ENCODE measurements at regions not wholly inside any gene's neighbourhood (a gene's known extent, or its start where the extent isn't known, plus 50 kb on each side); places are given as distances from the start of the nearest gene placed in this dataset.

DNA sequence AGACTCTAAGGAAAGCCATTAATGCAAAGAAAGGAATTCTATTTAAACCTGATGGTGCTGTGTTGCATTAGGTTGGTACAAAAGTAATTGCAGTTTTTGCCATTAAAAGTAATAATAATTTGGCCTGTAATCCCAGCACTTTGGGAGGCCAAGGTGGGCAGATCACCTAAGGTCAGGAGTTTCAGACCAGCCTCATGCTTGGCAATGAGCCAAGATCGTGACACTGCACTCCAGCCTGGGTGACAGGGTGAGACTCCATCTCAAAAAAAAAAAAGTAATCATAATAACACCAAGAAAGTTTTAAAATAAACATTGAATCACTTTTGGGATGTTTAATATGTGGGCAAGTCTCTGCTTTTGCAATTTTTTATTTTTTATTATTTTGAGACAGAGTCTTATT is 107.3 kb upstream of the FRMD4A start:
- no peak overlapping the region for H3K14ac ChIP-seq (ENCODE audit: insufficient read length)
- H2BK12ac ChIP-seq (ENCODE audit: low read depth, low read length) = no peak overlapping the region
- no peak overlapping the region for H2BK20ac ChIP-seq (ENCODE audit: low read length)
- H2BK5ac ChIP-seq (ENCODE audit: low read depth, low read length) = no peak overlapping the region
- H3K4me2 ChIP-seq (ENCODE audit: insufficient read depth in 1 of 2, low read depth in 2 of 2, low read length in 2 of 2) = no peak overlapping the region
- no peak overlapping the region for H2BK15ac ChIP-seq (ENCODE audit: low read length)
- WGBS, 2 experiments (ENCODE audit: extremely low coverage in 1 of 2, insufficient coverage in 1 of 2, insufficient read length in 1 of 2, insufficient replicate concordance in 2 of 2, low coverage in 1 of 2, low lambda C conversion rate in 2 of 2, missing lambda C conversion rate in 1 of 2) = 83% methylated on average over 1 of the region's 1 CpG; no CpG with 5 or more reads in 1 of the 2 experiments
- FAIRE-seq (no peak), DNase-seq (ENCODE audit: low read depth in 1 of 2, low spot score in 2 of 2) (no peak)
- no peak for TF ChIP-seq SIRT6 (IDR thresholded peaks at IDR 0.05; ENCODE audit: low read length)
- CTCF ChIA-PET (ENCODE audit: partially characterized antibody) = interaction anchor here (0.6 to 1.8 kb wide), 4 partner anchors 21 to 246 kb away, joined by 3 to 7 read pairs (median 4); no protein-coding TSS in a partner anchor
- H4K8ac ChIP-seq (ENCODE audit: extremely low read depth, insufficient read depth, low read length) = no peak overlapping the region
- no peak overlapping the region for H3K27ac ChIP-seq (ENCODE audit: low read depth, low read length)
- no peaks in the 10 kb centered on the region for H3K79me1 ChIP-seq (ENCODE audit: low read depth, low read length)
- H3K79me2 ChIP-seq (ENCODE audit: control insufficient read depth in 1 of 2, insufficient read depth in 2 of 2, low read length in 2 of 2) = no peaks in the 10 kb centered on the region
- no peak overlapping the region for H3K4me3 ChIP-seq (ENCODE audit: extremely low read depth in 1 of 4, insufficient read depth in 2 of 4, low read depth in 3 of 4, low read length in 4 of 4)
- H4K91ac ChIP-seq (replicated peaks; ENCODE audit: insufficient read length, low read length) = no peak overlapping the region
- no peak overlapping the region for H3K18ac ChIP-seq (ENCODE audit: extremely low read depth, low read length)
- no peak overlapping the region for H2AK5ac ChIP-seq (ENCODE audit: low read depth, low read length)
- no peaks in the 10 kb centered on the region for H3K4me1 ChIP-seq (replicated peaks in 1 of 4; ENCODE audit: control insufficient read depth in 3 of 4, insufficient read depth in 4 of 4, low read length in 3 of 4)
- H3K23me2 ChIP-seq (ENCODE audit: low read depth, low read length) = no peaks in the 10 kb centered on the region
- no peaks in the 10 kb centered on the region for H4K20me1 ChIP-seq (replicated peaks in 1 of 2; ENCODE audit: control insufficient read depth in 1 of 2, insufficient read depth in 2 of 2, low read length in 2 of 2)
- H2BK120ac ChIP-seq (replicated peaks; ENCODE audit: low read depth, low read length) = no peak overlapping the region
- no peak overlapping the region for H3K4ac ChIP-seq (replicated peaks; ENCODE audit: insufficient read length, low read depth, low read length)
- no peaks in the 10 kb centered on the region for H3K9me3 ChIP-seq (ENCODE audit: insufficient read depth in 2 of 2, low read depth in 1 of 2, low read length in 1 of 2)
- H3K23ac ChIP-seq (ENCODE audit: insufficient read length) = no peak overlapping the region
- H3K27me3 ChIP-seq (replicated peaks in 1 of 4; ENCODE audit: control insufficient read depth in 3 of 4, extremely low read depth in 1 of 4, insufficient read depth in 3 of 4, low read length in 3 of 4) = no peaks in the 10 kb centered on the region
- no peak overlapping the region for H2AFZ ChIP-seq (ENCODE audit: low read length)
- POLR2A ChIA-PET (ENCODE audit: partially characterized antibody) = no interaction called here
- H3K36me3 ChIP-seq (ENCODE audit: control insufficient read depth in 2 of 4, insufficient read depth in 4 of 4, low read length in 3 of 4) = no peaks in the 10 kb centered on the region
- H3K56ac ChIP-seq (replicated peaks; ENCODE audit: insufficient read length, low read depth, low read length) = no peak overlapping the region
- no peak overlapping the region for H4K5ac ChIP-seq (ENCODE audit: insufficient read length, low read depth, low read length)
- H3K9ac ChIP-seq (replicated peaks in 1 of 4; ENCODE audit: extremely low read depth in 1 of 4, low read depth in 3 of 4, low read length in 3 of 4) = no peak overlapping the region

All from H1 (cell line).